ENCODE measurements at regions not wholly inside any gene's neighbourhood (a gene's known extent, or its start where the extent isn't known, plus 50 kb on each side); places are given as distances from the start of the nearest gene placed in this dataset.

GRCh38 chr14:64653900-64654245, 50.4 kb upstream of the PLEKHG3 start:
- TF ChIP-seq POLR2A (IDR thresholded peaks at IDR 0.05): no peak
- TF ChIP-seq, protein P1, sequence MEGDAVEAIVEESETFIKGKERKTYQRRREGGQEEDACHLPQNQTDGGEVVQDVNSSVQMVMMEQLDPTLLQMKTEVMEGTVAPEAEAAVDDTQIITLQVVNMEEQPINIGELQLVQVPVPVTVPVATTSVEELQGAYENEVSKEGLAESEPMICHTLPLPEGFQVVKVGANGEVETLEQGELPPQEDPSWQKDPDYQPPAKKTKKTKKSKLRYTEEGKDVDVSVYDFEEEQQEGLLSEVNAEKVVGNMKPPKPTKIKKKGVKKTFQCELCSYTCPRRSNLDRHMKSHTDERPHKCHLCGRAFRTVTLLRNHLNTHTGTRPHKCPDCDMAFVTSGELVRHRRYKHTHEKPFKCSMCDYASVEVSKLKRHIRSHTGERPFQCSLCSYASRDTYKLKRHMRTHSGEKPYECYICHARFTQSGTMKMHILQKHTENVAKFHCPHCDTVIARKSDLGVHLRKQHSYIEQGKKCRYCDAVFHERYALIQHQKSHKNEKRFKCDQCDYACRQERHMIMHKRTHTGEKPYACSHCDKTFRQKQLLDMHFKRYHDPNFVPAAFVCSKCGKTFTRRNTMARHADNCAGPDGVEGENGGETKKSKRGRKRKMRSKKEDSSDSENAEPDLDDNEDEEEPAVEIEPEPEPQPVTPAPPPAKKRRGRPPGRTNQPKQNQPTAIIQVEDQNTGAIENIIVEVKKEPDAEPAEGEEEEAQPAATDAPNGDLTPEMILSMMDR (IDR thresholded peaks at IDR 0.05): no peak
